ENCODE measurements at regions not wholly inside any gene's neighbourhood (a gene's known extent, or its start where the extent isn't known, plus 50 kb on each side); places are given as distances from the start of the nearest gene placed in this dataset.
"Not testable (repeated sequence)": the region's sequence is repeated elsewhere in the genome, so short reads cannot be mapped to it uniquely, and the experiment has no call there.

DNA sequence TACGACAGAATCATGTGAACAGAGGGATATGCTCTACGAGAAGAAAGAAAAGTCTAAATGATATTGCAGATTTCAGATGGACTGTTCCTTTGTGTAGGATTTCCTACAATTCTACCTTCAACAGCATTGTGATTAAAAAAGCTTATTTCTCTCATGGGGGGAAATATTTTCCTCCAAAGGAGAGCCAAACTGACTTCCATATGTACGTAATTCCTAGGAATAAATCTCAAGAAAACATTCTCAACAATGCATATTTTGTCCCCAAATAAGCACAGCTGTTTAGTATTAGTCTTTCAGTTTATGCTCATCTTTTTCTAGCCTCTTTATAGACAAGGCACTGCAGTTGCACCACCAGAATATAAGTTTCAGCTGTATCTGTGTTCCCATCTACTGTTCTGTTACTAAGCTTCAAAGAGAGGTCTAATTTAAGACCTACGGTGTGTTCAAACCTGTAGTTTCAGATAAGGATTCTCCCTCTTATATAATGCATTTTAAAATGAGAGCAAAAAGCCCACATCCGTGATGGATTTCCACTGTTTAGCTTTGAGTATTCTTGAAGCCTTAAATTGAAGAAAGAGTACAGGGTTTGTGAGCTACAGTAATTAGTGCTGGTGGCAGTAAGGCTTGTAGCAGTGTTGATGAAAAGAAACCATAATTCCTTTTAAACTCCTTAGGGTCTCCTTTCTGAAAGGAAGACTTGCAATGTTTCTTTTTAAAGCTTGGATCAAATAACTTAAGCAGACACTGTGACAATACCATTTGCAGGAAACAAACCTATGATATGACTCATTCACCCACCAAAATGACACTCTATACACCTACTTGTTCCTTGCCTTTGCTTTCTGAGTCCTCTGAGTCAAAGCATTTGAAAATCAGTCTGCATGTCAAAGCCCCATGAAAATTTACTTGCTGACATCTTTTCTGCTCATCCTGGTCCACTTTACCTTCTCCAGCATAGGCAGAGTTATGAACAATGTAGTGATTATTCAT lies 754.1 kb downstream of the NOVA1 start:
- no peak for DNase-seq

GRCh38 chr14:25841226-25841625 lies 756.6 kb downstream of the NOVA1 start:
- DNase-seq: no peak

DNA sequence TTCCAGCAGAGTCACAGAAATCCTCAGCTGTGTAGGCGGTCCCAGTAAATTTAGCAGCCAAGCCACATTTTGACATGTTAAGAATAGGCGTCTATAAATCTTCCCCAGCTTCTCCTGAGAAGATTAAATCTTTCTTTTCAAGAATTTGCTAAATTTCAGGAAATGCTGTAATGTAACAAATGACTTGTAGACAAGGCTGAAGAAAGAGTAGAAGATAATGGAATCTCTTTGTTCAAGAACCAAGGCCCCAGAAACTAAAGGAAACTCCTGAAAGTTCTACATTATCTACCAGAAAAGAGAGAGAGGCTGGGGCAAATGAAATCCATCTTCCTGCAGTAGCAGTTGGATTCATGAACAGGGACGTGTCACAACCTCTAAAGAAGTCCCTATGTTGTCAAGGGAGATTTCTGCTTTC lies 760.3 kb downstream of the NOVA1 start:
- no peak for DNase-seq

DNA sequence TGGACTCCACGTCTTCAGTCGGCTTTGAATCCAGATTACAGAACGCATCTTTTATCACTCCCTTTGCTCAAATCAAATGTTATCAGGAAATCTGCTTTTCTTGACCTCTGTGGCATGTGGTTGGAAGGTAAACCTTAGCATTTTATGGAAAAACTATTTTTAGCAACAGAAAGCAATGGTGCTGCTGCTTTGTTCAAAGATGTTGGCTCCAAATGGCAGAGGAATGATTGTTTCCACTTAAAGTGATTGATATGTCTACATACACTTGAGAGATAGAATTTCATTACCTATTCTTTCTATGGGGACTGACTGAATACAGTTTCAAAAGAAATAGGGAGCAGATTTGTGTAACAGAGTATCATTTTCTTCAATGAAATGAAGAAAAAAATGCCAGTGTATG lies 761.2 kb downstream of the NOVA1 start:
- DNase-seq: no peak

- peak; percentile 72 for DNase-seq
These were observed 764.3 kb downstream of the NOVA1 start for GRCh38 chr14:25833341-25834126.

DNA sequence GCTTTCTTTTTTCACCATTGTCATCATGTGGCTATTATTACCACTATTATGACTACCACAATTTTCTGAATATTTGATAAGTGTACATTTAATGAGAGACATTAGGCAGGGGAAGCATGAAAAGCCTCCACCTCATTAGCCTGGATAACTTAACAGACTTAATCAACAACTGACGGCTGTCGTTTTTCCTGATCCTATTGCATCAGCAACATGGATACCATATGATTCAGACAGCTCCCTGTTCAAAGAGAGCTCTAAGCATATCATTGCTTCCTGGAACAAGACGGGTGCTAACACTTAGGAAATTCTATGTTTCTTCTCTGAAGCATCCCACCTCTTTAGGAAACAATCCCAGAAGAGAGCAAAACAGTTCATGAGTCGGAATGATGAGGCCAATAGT lies 765.2 kb downstream of the NOVA1 start:
- DNase-seq: peak; percentile 35

- no peak for DNase-seq
These were observed 769.3 kb downstream of the NOVA1 start for GRCh38 chr14:25828562-25828961.

GRCh38 chr14:25826105-25826504 lies 771.7 kb downstream of the NOVA1 start:
- DNase-seq: no peak

- no peak for DNase-seq
These were observed 770.4 kb upstream of the STXBP6 start for GRCh38 chr14:25820368-25820767.

GRCh38 chr14:25814622-25815021 lies 764.7 kb upstream of the STXBP6 start:
- DNase-seq: not testable (repeated sequence)

DNA sequence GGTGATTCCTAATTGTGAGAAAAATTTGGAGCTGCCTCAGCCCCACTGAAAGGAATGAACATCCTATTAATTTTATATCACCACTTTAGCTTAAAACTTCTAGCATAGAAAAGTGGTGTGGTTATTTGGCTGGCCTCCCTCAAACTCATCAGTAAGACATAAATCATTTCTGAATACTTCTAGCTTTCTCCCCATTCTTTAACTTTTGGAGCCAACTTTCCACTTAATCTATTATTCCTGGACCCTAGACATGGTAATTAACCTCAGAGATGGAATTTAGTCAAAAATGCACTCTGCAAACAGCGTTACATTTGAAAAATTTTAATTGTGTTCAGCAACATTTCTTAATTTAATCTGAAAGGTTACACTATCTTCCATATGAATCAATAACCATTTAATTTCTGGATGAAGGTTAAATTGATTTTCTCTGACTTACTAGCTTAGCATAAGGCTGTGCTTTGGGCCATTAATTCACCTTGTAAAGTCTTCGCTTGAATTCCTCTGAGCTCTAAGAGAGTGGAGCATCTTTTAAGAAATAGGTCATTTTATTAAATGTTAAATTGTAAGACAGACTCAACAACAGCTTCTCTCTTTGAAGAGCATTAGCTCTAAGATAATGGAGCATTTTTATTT lies 753.6 kb upstream of the STXBP6 start:
- no peak for DNase-seq

GRCh38 chr14:25800841-25801240 lies 750.9 kb upstream of the STXBP6 start:
- DNase-seq: no peak

GRCh38 chr14:25788252-25788651 lies 738.3 kb upstream of the STXBP6 start:
- no peak for DNase-seq

GRCh38 chr14:25765909-25766308 lies 716.0 kb upstream of the STXBP6 start:
- DNase-seq: no peak

GRCh38 chr14:25759920-25760655 lies 710.1 kb upstream of the STXBP6 start:
- DNase-seq: no peak

- DNase-seq: no peak
These were observed 709.3 kb upstream of the STXBP6 start for GRCh38 chr14:25759256-25759655.

GRCh38 chr14:25757364-25757763 lies 707.4 kb upstream of the STXBP6 start:
- DNase-seq: no peak

- DNase-seq: no peak
These were observed 706.9 kb upstream of the STXBP6 start for GRCh38 chr14:25756876-25757275.

GRCh38 chr14:25753130-25753529 lies 703.2 kb upstream of the STXBP6 start:
- no peak for DNase-seq

- DNase-seq: no peak
These were observed 700.5 kb upstream of the STXBP6 start for GRCh38 chr14:25750436-25750835.

Measured in midbrain (tissue), 1 donor.